GM21390 (cell line): ENCODE measurements at regions not wholly inside any gene's neighbourhood (a gene's known extent, or its start where the extent isn't known, plus 50 kb on each side); places are given as distances from the start of the nearest gene placed in this dataset.
"Not testable (repeated sequence)": the region's sequence is repeated elsewhere in the genome, so short reads cannot be mapped to it uniquely, and the experiment has no call there.

Experiments
- ATAC-seq: cut with Tn5 transposase; IDR thresholded peaks from one replicate; pipeline ENCODE4 v1.9.1; 2021; ENCODE audit not compliant: unreplicated experiment

GRCh38 chr3:147157631-147158030 is 248.7 kb downstream of the ZIC4 start:
- ATAC-seq: no peak

GRCh38 chr3:147154988-147155387 is 251.4 kb downstream of the ZIC4 start:
- ATAC-seq: not testable (repeated sequence)

- no peak for ATAC-seq
Observed at GRCh38 chr3:147153830-147154539, 252.4 kb downstream of the ZIC4 start.

GRCh38 chr3:147152476-147152875 is 253.9 kb downstream of the ZIC4 start:
- ATAC-seq: no peak

- ATAC-seq: no peak
Observed at GRCh38 chr3:147141516-147142288, 264.6 kb downstream of the ZIC4 start.

- no peak for ATAC-seq
Observed at GRCh38 chr3:147139341-147139740, 267.0 kb downstream of the ZIC4 start.

- no peak for ATAC-seq
Observed at GRCh38 chr3:147132168-147132567, 274.2 kb downstream of the ZIC4 start.

GRCh38 chr3:147130461-147130860 is 275.9 kb downstream of the ZIC4 start:
- ATAC-seq: no peak

- no peak for ATAC-seq
Observed at GRCh38 chr3:147129665-147130064, 276.7 kb downstream of the ZIC4 start.

- ATAC-seq: no peak
Observed at GRCh38 chr3:147122350-147122749, 284.0 kb downstream of the ZIC4 start.

- no peak for ATAC-seq
Observed at GRCh38 chr3:147119989-147120388, 286.4 kb downstream of the ZIC4 start.

GRCh38 chr3:147119346-147119745 is 287.0 kb downstream of the ZIC4 start:
- no peak for ATAC-seq

- ATAC-seq: no peak
Observed at GRCh38 chr3:147118611-147119010, 287.7 kb downstream of the ZIC4 start.

GRCh38 chr3:147117631-147118030 is 288.7 kb downstream of the ZIC4 start:
- ATAC-seq: no peak

GRCh38 chr3:147113293-147114044 is 292.9 kb downstream of the ZIC4 start:
- ATAC-seq: no peak

- ATAC-seq: no peak
Observed at GRCh38 chr3:147099076-147099475, 307.3 kb downstream of the ZIC4 start.

- no peak for ATAC-seq
Observed at GRCh38 chr3:147090461-147090860, 315.9 kb downstream of the ZIC4 start.

- ATAC-seq: no peak
Observed at GRCh38 chr3:147089286-147089685, 317.1 kb downstream of the ZIC4 start.

GRCh38 chr3:147059500-147059899 is 346.8 kb downstream of the ZIC4 start:
- ATAC-seq: not testable (repeated sequence)

GRCh38 chr3:147049821-147050220 is 356.5 kb downstream of the ZIC4 start:
- no peak for ATAC-seq

GRCh38 chr3:147049305-147049704 is 357.0 kb downstream of the ZIC4 start:
- no peak for ATAC-seq

GRCh38 chr3:147046916-147047315 is 359.4 kb downstream of the ZIC4 start:
- ATAC-seq: no peak
